ENCODE measurements at regions not wholly inside any gene's neighbourhood (a gene's known extent, or its start where the extent isn't known, plus 50 kb on each side); places are given as distances from the start of the nearest gene placed in this dataset.

- H3K4me3 ChIP-seq (replicated peaks; ENCODE audit: low read depth, low read length): no peak overlapping the region
- TF ChIP-seq CTCF (IDR thresholded peaks at IDR 0.05; ENCODE audit: low read length, missing control alignments): no peak
- no peak for DNase-seq (ENCODE audit: low read depth)
Measured at GRCh38 chr4:180106997-180107396, 2136.2 kb upstream of the TENM3 start.

DNA sequence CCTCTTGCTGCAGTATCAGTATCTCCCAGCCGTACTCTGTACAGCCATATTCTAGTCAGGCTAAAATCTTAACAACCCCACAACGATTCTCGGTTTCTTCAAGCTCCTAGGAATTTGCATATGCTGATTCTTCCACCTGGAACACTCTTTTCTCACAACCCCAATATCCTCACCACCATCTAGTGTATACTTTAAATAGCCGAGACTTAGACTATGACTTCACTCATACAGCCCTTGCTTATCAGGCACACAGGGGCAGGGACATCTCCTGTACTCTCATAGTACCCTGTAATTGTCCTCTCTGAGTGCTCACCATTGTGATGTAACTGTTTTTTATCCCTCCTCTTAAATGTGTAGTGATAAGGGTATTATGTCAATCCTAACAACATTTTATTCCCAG is 2126.4 kb upstream of the TENM3 start:
- no peak overlapping the region for H3K4me3 ChIP-seq (replicated peaks; ENCODE audit: low read depth, low read length)
- DNase-seq (ENCODE audit: low read depth): no peak
- no peak for TF ChIP-seq CTCF (IDR thresholded peaks at IDR 0.05; ENCODE audit: low read length, missing control alignments)

GRCh38 chr4:180120068-180120467 is 2123.1 kb upstream of the TENM3 start:
- TF ChIP-seq CTCF (IDR thresholded peaks at IDR 0.05; ENCODE audit: low read length, missing control alignments): no peak
- DNase-seq (ENCODE audit: low read depth): no peak
- H3K4me3 ChIP-seq (replicated peaks; ENCODE audit: low read depth, low read length): no peak overlapping the region

GRCh38 chr4:180134091-180134866 is 2108.9 kb upstream of the TENM3 start:
- H3K4me3 ChIP-seq (replicated peaks; ENCODE audit: low read depth, low read length): no peak overlapping the region
- DNase-seq (ENCODE audit: low read depth): no peak
- no peak for TF ChIP-seq CTCF (IDR thresholded peaks at IDR 0.05; ENCODE audit: low read length, missing control alignments)

GRCh38 chr4:180141734-180142133 is 2101.5 kb upstream of the TENM3 start:
- DNase-seq (ENCODE audit: low read depth): no peak
- no peak overlapping the region for H3K4me3 ChIP-seq (replicated peaks; ENCODE audit: low read depth, low read length)
- TF ChIP-seq CTCF (IDR thresholded peaks at IDR 0.05; ENCODE audit: low read length, missing control alignments): no peak

- H3K4me3 ChIP-seq (replicated peaks; ENCODE audit: low read depth, low read length): no peak overlapping the region
- TF ChIP-seq CTCF (IDR thresholded peaks at IDR 0.05; ENCODE audit: low read length, missing control alignments): no peak
- no peak for DNase-seq (ENCODE audit: low read depth)
Measured at GRCh38 chr4:180148737-180149136, 2094.5 kb upstream of the TENM3 start.

DNA sequence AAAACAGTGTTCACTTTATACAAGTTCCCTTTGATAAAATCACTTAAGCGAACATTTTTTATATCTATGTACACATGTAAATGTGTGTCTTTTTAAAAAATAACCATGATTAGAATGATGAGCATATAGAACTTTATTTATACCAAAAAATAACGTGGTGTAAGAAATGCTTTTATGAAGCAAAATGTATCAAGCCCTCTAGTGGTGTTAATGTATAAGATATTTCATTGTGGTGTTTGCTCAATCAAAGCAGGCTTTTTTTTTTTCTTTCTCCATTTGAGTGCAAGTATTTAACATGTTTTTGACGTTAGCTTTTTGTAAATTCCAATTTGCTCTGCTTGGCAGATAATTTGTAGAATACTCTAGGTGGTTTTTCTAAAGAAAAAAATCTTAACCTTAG is 2092.4 kb upstream of the TENM3 start:
- no peak for DNase-seq (ENCODE audit: low read depth)
- peak; percentile 3 for TF ChIP-seq CTCF (IDR thresholded peaks at IDR 0.05; ENCODE audit: low read length, missing control alignments)
- no peak overlapping the region for H3K4me3 ChIP-seq (replicated peaks; ENCODE audit: low read depth, low read length)
